Panc1 (cell line): ENCODE measurements at regions not wholly inside any gene's neighbourhood (a gene's known extent, or its start where the extent isn't known, plus 50 kb on each side); places are given as distances from the start of the nearest gene placed in this dataset.

Experiments
- ATAC-seq: fragments of 200-7000 bp; cut with Tn5 transposase; 2 replicates; pipeline ENCODE4 v1.9.1; 2020; ENCODE audit warnings: mild to moderate bottlenecking, moderate library complexity
- BruUV-seq: library from RNA; stranded (reverse); fragments of 400-500 nt; replicated peaks from 2 replicates; lab custom pipeline; 2021; lab: Mats Ljungman, UMichigan
- CTCF ChIA-PET: fragments of 300-600 bp; sonication (Branson Sonifier 250); formaldehyde crosslinking; loops from one replicate; lab custom pipeline; 2022; ENCODE audit warnings: antibody characterized with exemption; lab: Charles Lee
- POLR2A ChIA-PET: fragments of 300-600 bp; sonication (Branson Sonifier 250); formaldehyde crosslinking; loops from one replicate; lab custom pipeline; 2022; ENCODE audit warnings: antibody characterized with exemption; lab: Charles Lee
- DNase-seq: peaks from one replicate; pipeline ENCODE4 v3.0.0-alpha.2; 2010; ENCODE audit warnings: low read depth, low spot score
- H3K27ac ChIP-seq: 2 replicates; pipeline ENCODE4 v1.5.1; 2011; ENCODE audit warnings: mild to moderate bottlenecking, low read length, inconsistent platforms
- H3K27me3 ChIP-seq: fragments of 200-500 bp; sonication (Bioruptor generic); 2 replicates; pipeline ENCODE4 v1.6.0; 2014; ENCODE audit warnings: low read length, inconsistent platforms; ENCODE audit not compliant: control insufficient read depth, insufficient read depth
- H3K36me3 ChIP-seq: fragments of 200-500 bp; sonication (Bioruptor generic); 2 replicates; pipeline ENCODE4 v1.5.1; 2014; ENCODE audit warnings: inconsistent platforms, mild to moderate bottlenecking, low read length, moderate library complexity; ENCODE audit not compliant: control insufficient read depth, insufficient read depth
- H3K4me1 ChIP-seq: 2 replicates; pipeline ENCODE4 v1.5.1; 2011; ENCODE audit warnings: inconsistent platforms, mild to moderate bottlenecking, low read length, moderate library complexity; ENCODE audit not compliant: control insufficient read depth, insufficient read depth
- H3K4me3 ChIP-seq, 2 experiments: 2 replicates each; pipeline ENCODE4 v1.5.1; 2011 to 2012; ENCODE audit warnings: low read depth in 2 of 2, low read length in 2 of 2, mild to moderate bottlenecking in 2 of 2, inconsistent platforms in 1 of 2, moderate library complexity in 1 of 2
- H3K9me3 ChIP-seq: fragments of 200-500 bp; sonication (Bioruptor generic); 2 replicates; pipeline ENCODE4 v1.5.1; 2014; ENCODE audit warnings: low read depth, mild to moderate bottlenecking, inconsistent platforms, low read length, moderate library complexity; ENCODE audit not compliant: control insufficient read depth, insufficient read depth
- POLR2AphosphoS5 ChIP-seq: IDR thresholded peaks from 2 replicates; pipeline ENCODE4 v1.6.1; 2012; ENCODE audit warnings: mild to moderate bottlenecking, low read depth, low read length, moderate library complexity
- SIN3A ChIP-seq: IDR thresholded peaks from 2 replicates; pipeline ENCODE4 v1.6.1; 2012; ENCODE audit warnings: low read depth, mild to moderate bottlenecking, low read length, moderate library complexity, borderline replicate concordance; ENCODE audit not compliant: insufficient read depth
- TCF7L2 ChIP-seq: IDR thresholded peaks from 2 replicates; pipeline ENCODE4 v1.6.1; 2011; ENCODE audit warnings: mild to moderate bottlenecking, low read depth, low read length, inconsistent platforms
- in situ Hi-C: cut with HindIII; loops from 2 replicates; pipeline ENCODE4 v1.10.0; 2016; ENCODE audit warnings: low sequenced_read_pairs, low pct_unique_long_range_greater_than_20kb
- intact Hi-C: fragments of 100-400 bp; cut with micrococcal nuclease; formaldehyde crosslinking; loops from one replicate; pipeline ENCODE4 v1.10.0; 2022; ENCODE audit not compliant: unreplicated experiment
- TF ChIP-seq, protein P1 (sequence below): fragments of 450-650 bp; IDR thresholded peaks from 2 replicates; pipeline ENCODE4 v1.5.1; 2017; ENCODE audit warnings: mild to moderate bottlenecking
- TF ChIP-seq, protein P2 (sequence below), 2 experiments: IDR thresholded peaks; 2 replicates each; pipeline ENCODE4 v1.6.1; 2011 to 2012; ENCODE audit warnings: low read depth in 2 of 2, control low read depth in 1 of 2, low read length in 1 of 2, mild to moderate bottlenecking in 1 of 2, moderate library complexity in 1 of 2; ENCODE audit not compliant: insufficient read depth in 1 of 2

DNA sequence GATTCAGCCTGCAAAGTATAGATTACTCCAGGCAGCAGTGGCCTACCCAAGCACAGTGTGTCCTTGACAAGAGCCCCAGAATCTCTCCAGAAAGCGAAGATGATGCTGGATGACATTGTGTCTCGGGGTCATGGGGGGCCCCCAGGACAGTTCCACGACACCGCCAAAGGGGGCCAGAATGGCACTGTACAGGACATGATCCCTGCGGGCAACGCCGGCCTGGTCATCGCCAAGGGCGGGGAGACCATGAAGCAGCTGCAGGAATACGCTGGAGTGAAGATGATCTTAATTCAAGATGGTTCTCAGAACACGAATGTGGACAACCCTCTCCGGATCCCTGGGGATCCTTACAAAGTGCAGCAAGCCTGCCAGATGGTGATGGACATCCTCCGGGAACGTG, 107.0 kb upstream of the MTAP start:
- DNase-seq, result no peak
- TF ChIP-seq SIN3A (no peak), TCF7L2 (no peak), POLR2AphosphoS5 (no peak)
- TF ChIP-seq, protein P1, sequence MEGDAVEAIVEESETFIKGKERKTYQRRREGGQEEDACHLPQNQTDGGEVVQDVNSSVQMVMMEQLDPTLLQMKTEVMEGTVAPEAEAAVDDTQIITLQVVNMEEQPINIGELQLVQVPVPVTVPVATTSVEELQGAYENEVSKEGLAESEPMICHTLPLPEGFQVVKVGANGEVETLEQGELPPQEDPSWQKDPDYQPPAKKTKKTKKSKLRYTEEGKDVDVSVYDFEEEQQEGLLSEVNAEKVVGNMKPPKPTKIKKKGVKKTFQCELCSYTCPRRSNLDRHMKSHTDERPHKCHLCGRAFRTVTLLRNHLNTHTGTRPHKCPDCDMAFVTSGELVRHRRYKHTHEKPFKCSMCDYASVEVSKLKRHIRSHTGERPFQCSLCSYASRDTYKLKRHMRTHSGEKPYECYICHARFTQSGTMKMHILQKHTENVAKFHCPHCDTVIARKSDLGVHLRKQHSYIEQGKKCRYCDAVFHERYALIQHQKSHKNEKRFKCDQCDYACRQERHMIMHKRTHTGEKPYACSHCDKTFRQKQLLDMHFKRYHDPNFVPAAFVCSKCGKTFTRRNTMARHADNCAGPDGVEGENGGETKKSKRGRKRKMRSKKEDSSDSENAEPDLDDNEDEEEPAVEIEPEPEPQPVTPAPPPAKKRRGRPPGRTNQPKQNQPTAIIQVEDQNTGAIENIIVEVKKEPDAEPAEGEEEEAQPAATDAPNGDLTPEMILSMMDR, result no peak
- TF ChIP-seq, protein P2, sequence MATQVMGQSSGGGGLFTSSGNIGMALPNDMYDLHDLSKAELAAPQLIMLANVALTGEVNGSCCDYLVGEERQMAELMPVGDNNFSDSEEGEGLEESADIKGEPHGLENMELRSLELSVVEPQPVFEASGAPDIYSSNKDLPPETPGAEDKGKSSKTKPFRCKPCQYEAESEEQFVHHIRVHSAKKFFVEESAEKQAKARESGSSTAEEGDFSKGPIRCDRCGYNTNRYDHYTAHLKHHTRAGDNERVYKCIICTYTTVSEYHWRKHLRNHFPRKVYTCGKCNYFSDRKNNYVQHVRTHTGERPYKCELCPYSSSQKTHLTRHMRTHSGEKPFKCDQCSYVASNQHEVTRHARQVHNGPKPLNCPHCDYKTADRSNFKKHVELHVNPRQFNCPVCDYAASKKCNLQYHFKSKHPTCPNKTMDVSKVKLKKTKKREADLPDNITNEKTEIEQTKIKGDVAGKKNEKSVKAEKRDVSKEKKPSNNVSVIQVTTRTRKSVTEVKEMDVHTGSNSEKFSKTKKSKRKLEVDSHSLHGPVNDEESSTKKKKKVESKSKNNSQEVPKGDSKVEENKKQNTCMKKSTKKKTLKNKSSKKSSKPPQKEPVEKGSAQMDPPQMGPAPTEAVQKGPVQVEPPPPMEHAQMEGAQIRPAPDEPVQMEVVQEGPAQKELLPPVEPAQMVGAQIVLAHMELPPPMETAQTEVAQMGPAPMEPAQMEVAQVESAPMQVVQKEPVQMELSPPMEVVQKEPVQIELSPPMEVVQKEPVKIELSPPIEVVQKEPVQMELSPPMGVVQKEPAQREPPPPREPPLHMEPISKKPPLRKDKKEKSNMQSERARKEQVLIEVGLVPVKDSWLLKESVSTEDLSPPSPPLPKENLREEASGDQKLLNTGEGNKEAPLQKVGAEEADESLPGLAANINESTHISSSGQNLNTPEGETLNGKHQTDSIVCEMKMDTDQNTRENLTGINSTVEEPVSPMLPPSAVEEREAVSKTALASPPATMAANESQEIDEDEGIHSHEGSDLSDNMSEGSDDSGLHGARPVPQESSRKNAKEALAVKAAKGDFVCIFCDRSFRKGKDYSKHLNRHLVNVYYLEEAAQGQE (IDR thresholded peaks at IDR 0.05; ENCODE audit: insufficient read depth in 1 of 2, low read depth in 2 of 2, low read length in 1 of 2), result no peak
- ChIA-PET POLR2A (no interaction called here), CTCF (no interaction called here)
- H3K9me3 ChIP-seq, result no peaks in the 10 kb centered on the region; the same call in 1 of the 2 replicates
- H3K4me1 ChIP-seq, result peaks cover 8% of the 10 kb centered on the region
- ATAC-seq, result no peak
- intact Hi-C loops (no loop called here), in situ Hi-C loops (no loop called here)
- no peak overlapping the region for H3K27ac ChIP-seq
- H3K36me3 ChIP-seq, result no peaks in the 10 kb centered on the region
- no peaks in the 10 kb centered on the region for H3K27me3 ChIP-seq
- no peak overlapping the region for H3K4me3 ChIP-seq
- BruUV-seq, result no TSS peak

GRCh38 chr9:21695874-21696341, 106.5 kb upstream of the MTAP start:
- Histone ChIP-seq H3K4me3 (no peak overlapping the region), H3K4me1 (peaks cover 5% of the 10 kb centered on the region), H3K9me3 (no peaks in the 10 kb centered on the region; the same call in 1 of the 2 replicates), H3K27ac (no peak overlapping the region), H3K36me3 (no peaks in the 10 kb centered on the region), H3K27me3 (no peaks in the 10 kb centered on the region)
- CTCF ChIA-PET, result no interaction called here
- TF ChIP-seq, protein P1, result no peak
- TF ChIP-seq POLR2AphosphoS5 (no peak), TCF7L2 (no peak), SIN3A (no peak)
- TF ChIP-seq, protein P2 (IDR thresholded peaks at IDR 0.05; ENCODE audit: insufficient read depth in 1 of 2, low read depth in 2 of 2, low read length in 1 of 2), result no peak
- DNase-seq, result no peak
- BruUV-seq, result no TSS peak
- in situ Hi-C loops (no loop called here), intact Hi-C loops (no loop called here)
- POLR2A ChIA-PET, result no interaction called here
- ATAC-seq, result no peak
